ENCODE measurements at regions not wholly inside any gene's neighbourhood (a gene's known extent, or its start where the extent isn't known, plus 50 kb on each side); places are given as distances from the start of the nearest gene placed in this dataset.
"Not testable (repeated sequence)": the region's sequence is repeated elsewhere in the genome, so short reads cannot be mapped to it uniquely, and the experiment has no call there.

GRCh38 chr3:125683067-125683829 is 88.0 kb upstream of the OSBPL11 start:
- DNase-seq (ENCODE audit: low spot score), result no peak
- no peak overlapping the region for H3K4me3 Mint-ChIP-seq
- no peak overlapping the region for H3K27ac Mint-ChIP-seq
- H3K4me1 Mint-ChIP-seq (ENCODE audit: low read depth), result no peaks in the 10 kb centered on the region
- no peaks in the 10 kb centered on the region for H3K9me3 Mint-ChIP-seq
- no peaks in the 10 kb centered on the region for H3K36me3 Mint-ChIP-seq (ENCODE audit: low read depth)
- peaks cover 3% of the 10 kb centered on the region for H3K27me3 Mint-ChIP-seq (ENCODE audit: low read depth)

- Mint-ChIP-seq H3K36me3 (ENCODE audit: low read depth) (no peaks in the 10 kb centered on the region), H3K4me1 (ENCODE audit: low read depth) (no peaks in the 10 kb centered on the region), H3K27me3 (ENCODE audit: low read depth) (peaks cover 3% of the 10 kb centered on the region), H3K4me3 (no peak overlapping the region), H3K27ac (no peak overlapping the region), H3K9me3 (no peaks in the 10 kb centered on the region)
- no peak for DNase-seq (ENCODE audit: low spot score)
These were observed 88.9 kb upstream of the OSBPL11 start for GRCh38 chr3:125684199-125684598.

GRCh38 chr3:125685741-125686140 is 90.4 kb upstream of the OSBPL11 start:
- H3K27ac Mint-ChIP-seq; DNase-seq (ENCODE audit: low spot score); H3K4me1 Mint-ChIP-seq (ENCODE audit: low read depth); H3K27me3 Mint-ChIP-seq (ENCODE audit: low read depth); H3K9me3 Mint-ChIP-seq; H3K36me3 Mint-ChIP-seq (ENCODE audit: low read depth); H3K4me3 Mint-ChIP-seq: not testable (repeated sequence)

- no peaks in the 10 kb centered on the region for H3K4me1 Mint-ChIP-seq (ENCODE audit: low read depth)
- H3K9me3 Mint-ChIP-seq, result no peaks in the 10 kb centered on the region
- no peak for DNase-seq (ENCODE audit: low spot score)
- H3K27me3 Mint-ChIP-seq (ENCODE audit: low read depth), result no peaks in the 10 kb centered on the region
- H3K36me3 Mint-ChIP-seq (ENCODE audit: low read depth), result no peaks in the 10 kb centered on the region
- H3K4me3 Mint-ChIP-seq, result no peak overlapping the region
- no peak overlapping the region for H3K27ac Mint-ChIP-seq
These were observed 97.1 kb upstream of the OSBPL11 start for GRCh38 chr3:125692361-125692760.

- no peak for DNase-seq (ENCODE audit: low spot score)
- H3K4me3 Mint-ChIP-seq, result no peak overlapping the region
- no peaks in the 10 kb centered on the region for H3K27me3 Mint-ChIP-seq (ENCODE audit: low read depth)
- peaks cover 4% of the 10 kb centered on the region for H3K4me1 Mint-ChIP-seq (ENCODE audit: low read depth)
- no peak overlapping the region for H3K27ac Mint-ChIP-seq
- H3K9me3 Mint-ChIP-seq, result no peaks in the 10 kb centered on the region
- no peaks in the 10 kb centered on the region for H3K36me3 Mint-ChIP-seq (ENCODE audit: low read depth)
These were observed 98.6 kb upstream of the OSBPL11 start for GRCh38 chr3:125693887-125694286.

- no peaks in the 10 kb centered on the region for H3K27me3 Mint-ChIP-seq (ENCODE audit: low read depth)
- H3K36me3 Mint-ChIP-seq (ENCODE audit: low read depth), result no peaks in the 10 kb centered on the region
- H3K27ac Mint-ChIP-seq, result no peak overlapping the region
- H3K4me3 Mint-ChIP-seq, result no peak overlapping the region
- H3K9me3 Mint-ChIP-seq, result no peaks in the 10 kb centered on the region
- no peak for DNase-seq (ENCODE audit: low spot score)
- peaks cover 4% of the 10 kb centered on the region for H3K4me1 Mint-ChIP-seq (ENCODE audit: low read depth)
These were observed 99.5 kb upstream of the OSBPL11 start for GRCh38 chr3:125694761-125695294.

GRCh38 chr3:125695688-125696087 is 100.4 kb upstream of the OSBPL11 start:
- H3K36me3 Mint-ChIP-seq (ENCODE audit: low read depth), result no peaks in the 10 kb centered on the region
- H3K9me3 Mint-ChIP-seq, result no peaks in the 10 kb centered on the region
- peaks cover 4% of the 10 kb centered on the region for H3K4me1 Mint-ChIP-seq (ENCODE audit: low read depth)
- H3K4me3 Mint-ChIP-seq, result no peak overlapping the region
- no peak for DNase-seq (ENCODE audit: low spot score)
- H3K27me3 Mint-ChIP-seq (ENCODE audit: low read depth), result no peaks in the 10 kb centered on the region
- no peak overlapping the region for H3K27ac Mint-ChIP-seq

GRCh38 chr3:125697126-125697525 is 101.8 kb upstream of the OSBPL11 start:
- H3K9me3 Mint-ChIP-seq; H3K4me1 Mint-ChIP-seq (ENCODE audit: low read depth); H3K36me3 Mint-ChIP-seq (ENCODE audit: low read depth); DNase-seq (ENCODE audit: low spot score); H3K27ac Mint-ChIP-seq; H3K4me3 Mint-ChIP-seq; H3K27me3 Mint-ChIP-seq (ENCODE audit: low read depth): not testable (repeated sequence)

GRCh38 chr3:125697979-125698640 is 102.8 kb upstream of the OSBPL11 start:
- DNase-seq (ENCODE audit: low spot score), result peak; percentile 33

GRCh38 chr3:125715651-125716050 is 120.4 kb upstream of the OSBPL11 start:
- Mint-ChIP-seq H3K36me3 (ENCODE audit: low read depth) (no peaks in the 10 kb centered on the region), H3K27ac (no peak overlapping the region), H3K9me3 (no peaks in the 10 kb centered on the region), H3K4me1 (ENCODE audit: low read depth) (peaks cover 5% of the 10 kb centered on the region), H3K4me3 (no peak overlapping the region), H3K27me3 (ENCODE audit: low read depth) (no peaks in the 10 kb centered on the region)
- DNase-seq (ENCODE audit: low spot score), result no peak

More at GRCh38 chr3:125697979-125698640, 102.8 kb upstream of the OSBPL11 start:
- not testable (repeated sequence) for H3K27ac Mint-ChIP-seq; H3K9me3 Mint-ChIP-seq; H3K4me3 Mint-ChIP-seq; H3K4me1 Mint-ChIP-seq (ENCODE audit: low read depth); H3K36me3 Mint-ChIP-seq (ENCODE audit: low read depth); H3K27me3 Mint-ChIP-seq (ENCODE audit: low read depth)

GRCh38 chr3:125732151-125732550 is 136.9 kb upstream of the OSBPL11 start:
- not testable (repeated sequence) for H3K9me3 Mint-ChIP-seq; H3K27me3 Mint-ChIP-seq (ENCODE audit: low read depth); H3K27ac Mint-ChIP-seq; H3K4me3 Mint-ChIP-seq; H3K36me3 Mint-ChIP-seq (ENCODE audit: low read depth); H3K4me1 Mint-ChIP-seq (ENCODE audit: low read depth); DNase-seq (ENCODE audit: low spot score)

- H3K4me1 Mint-ChIP-seq (ENCODE audit: low read depth); H3K9me3 Mint-ChIP-seq; DNase-seq (ENCODE audit: low spot score); H3K36me3 Mint-ChIP-seq (ENCODE audit: low read depth); H3K27ac Mint-ChIP-seq; H3K4me3 Mint-ChIP-seq; H3K27me3 Mint-ChIP-seq (ENCODE audit: low read depth): not testable (repeated sequence)
These were observed 146.9 kb upstream of the OSBPL11 start for GRCh38 chr3:125741991-125742718.

GRCh38 chr3:125742845-125743244 is 147.5 kb upstream of the OSBPL11 start:
- H3K4me3 Mint-ChIP-seq; H3K27ac Mint-ChIP-seq; H3K27me3 Mint-ChIP-seq (ENCODE audit: low read depth); H3K4me1 Mint-ChIP-seq (ENCODE audit: low read depth); H3K9me3 Mint-ChIP-seq; H3K36me3 Mint-ChIP-seq (ENCODE audit: low read depth): not testable (repeated sequence)
- peak; percentile 49 for DNase-seq (ENCODE audit: low spot score)

- H3K27me3 Mint-ChIP-seq (ENCODE audit: low read depth); DNase-seq (ENCODE audit: low spot score); H3K4me3 Mint-ChIP-seq; H3K36me3 Mint-ChIP-seq (ENCODE audit: low read depth); H3K9me3 Mint-ChIP-seq; H3K4me1 Mint-ChIP-seq (ENCODE audit: low read depth); H3K27ac Mint-ChIP-seq: not testable (repeated sequence)
These were observed 161.8 kb upstream of the OSBPL11 start for GRCh38 chr3:125757050-125757449.

Data from T-helper 2 cell treated with Interferon-gamma antibody and Interleukin-4, amounts not matched to agents 5 μg/mL and 100 μg/mL, for 36 hours (primary cell).